A673 (cell line): ENCODE measurements at regions not wholly inside any gene's neighbourhood (a gene's known extent, or its start where the extent isn't known, plus 50 kb on each side); places are given as distances from the start of the nearest gene placed in this dataset.

ENCODE experiments used
- BruUV-seq: library from RNA; stranded (reverse); fragments of 400-500 nt; replicated peaks from 2 replicates; lab custom pipeline; 2021; lab: Mats Ljungman, UMichigan
- CTCF ChIA-PET: fragments of 300-600 bp; sonication (Branson Sonifier 250); formaldehyde crosslinking; loops from one replicate; lab custom pipeline; 2022; ENCODE audit warnings: antibody characterized with exemption; lab: Charles Lee
- POLR2A ChIA-PET: fragments of 300-600 bp; sonication (Branson Sonifier 250); formaldehyde crosslinking; loops from one replicate; lab custom pipeline; 2022; ENCODE audit warnings: antibody characterized with exemption; ENCODE audit not compliant: low non-redundant PET; lab: Charles Lee
- DNase-seq: peaks from one replicate; pipeline ENCODE4 v3.0.0-alpha.2; 2015; ENCODE audit warnings: low spot score
- H3K27ac ChIP-seq: fragments of 200-600 bp; sonication (generic); 2 replicates; pipeline ENCODE4 v1.5.1; 2016; ENCODE audit warnings: mixed run types, low read depth, mild to moderate bottlenecking, mixed read lengths, antibody characterized with exemption, low read length; ENCODE audit not compliant: poor library complexity, severe bottlenecking
- H3K27me3 ChIP-seq: fragments of 200-600 bp; sonication (generic); replicated peaks from 2 replicates; pipeline ENCODE4 v1.6.1; 2017; ENCODE audit warnings: mixed run types, low read depth, mild to moderate bottlenecking, mixed read lengths, antibody characterized with exemption, low read length; ENCODE audit not compliant: insufficient read depth, poor library complexity
- H3K36me3 ChIP-seq: fragments of 200-600 bp; sonication (generic); 2 replicates; pipeline ENCODE4 v1.6.1; 2016; ENCODE audit warnings: mixed run types, mild to moderate bottlenecking, mixed read lengths, antibody characterized with exemption, low read length; ENCODE audit not compliant: insufficient read depth, poor library complexity, severe bottlenecking
- H3K4me1 ChIP-seq: fragments of 200-600 bp; sonication (generic); 2 replicates; pipeline ENCODE4 v1.6.1; 2017; ENCODE audit warnings: mixed run types, mild to moderate bottlenecking, mixed read lengths, antibody characterized with exemption, low read length; ENCODE audit not compliant: insufficient read depth, poor library complexity, severe bottlenecking
- H3K4me3 ChIP-seq: fragments of 200-600 bp; sonication (generic); 2 replicates; pipeline ENCODE4 v1.5.1; 2016; ENCODE audit warnings: low read depth, mixed run types, mild to moderate bottlenecking, mixed read lengths, low read length; ENCODE audit not compliant: poor library complexity, severe bottlenecking
- H3K9me3 ChIP-seq: fragments of 200-600 bp; sonication (generic); 2 replicates; pipeline ENCODE4 v1.6.1; 2016; ENCODE audit warnings: mixed run types, low read depth, mild to moderate bottlenecking, mixed read lengths, antibody characterized with exemption, low read length; ENCODE audit not compliant: poor library complexity, severe bottlenecking
- CTCF ChIP-seq: fragments of 300-800, 200-600 bp; sonication (generic); conservative IDR thresholded peaks from 2 replicates; pipeline ENCODE4 v1.5.1; 2017; ENCODE audit warnings: low read depth, mild to moderate bottlenecking, antibody characterized with exemption, low read length, moderate library complexity, mixed read lengths
- EZH2 ChIP-seq: fragments of 200-600 bp; sonication (generic); IDR thresholded peaks from 2 replicates; pipeline ENCODE4 v1.6.1; 2017; ENCODE audit warnings: borderline replicate concordance, low read depth, mild to moderate bottlenecking, mixed read lengths, antibody characterized with exemption, low read length; ENCODE audit not compliant: poor library complexity, severe bottlenecking
- intact Hi-C: fragments of 100-400 bp; cut with micrococcal nuclease; formaldehyde crosslinking; loops from one replicate; pipeline ENCODE4 v1.10.0; 2022; ENCODE audit not compliant: unreplicated experiment

- TF ChIP-seq CTCF (no peak), EZH2 (no peak)
- Histone ChIP-seq H3K36me3 (no peaks in the 10 kb centered on the region), H3K27me3 (no peaks in the 10 kb centered on the region), H3K27ac (no peak overlapping the region), H3K4me3 (no peak overlapping the region), H3K9me3 (no peaks in the 10 kb centered on the region), H3K4me1 (no peaks in the 10 kb centered on the region)
- no TSS peak for BruUV-seq
- ChIA-PET CTCF (no interaction called here), POLR2A (no interaction called here)
- DNase-seq, result no peak
- intact Hi-C loops, result no loop called here
These were observed 860.8 kb downstream of the BCL11B start for GRCh38 chr14:98411154-98411553.

- Histone ChIP-seq H3K9me3 (no peaks in the 10 kb centered on the region), H3K4me3 (no peak overlapping the region), H3K4me1 (no peaks in the 10 kb centered on the region), H3K36me3 (no peaks in the 10 kb centered on the region), H3K27ac (no peak overlapping the region), H3K27me3 (no peaks in the 10 kb centered on the region)
- no peak for DNase-seq
- BruUV-seq, result no TSS peak
- CTCF ChIA-PET, result no interaction called here
- POLR2A ChIA-PET, result no interaction called here
- TF ChIP-seq CTCF (no peak), EZH2 (no peak)
- intact Hi-C loops, result no loop called here
These were observed 859.6 kb downstream of the BCL11B start for GRCh38 chr14:98412431-98412830.

GRCh38 chr14:98415766-98416165 is 856.2 kb downstream of the BCL11B start:
- intact Hi-C loops, result no loop called here
- Histone ChIP-seq H3K36me3 (no peaks in the 10 kb centered on the region), H3K27me3 (no peaks in the 10 kb centered on the region), H3K4me1 (no peaks in the 10 kb centered on the region), H3K4me3 (no peak overlapping the region), H3K9me3 (no peaks in the 10 kb centered on the region), H3K27ac (no peak overlapping the region)
- DNase-seq, result no peak
- ChIA-PET CTCF (no interaction called here), POLR2A (no interaction called here)
- TF ChIP-seq EZH2, result no peak
- no peak for TF ChIP-seq CTCF
- no TSS peak for BruUV-seq
